ENCODE measurements at regions not wholly inside any gene's neighbourhood (a gene's known extent, or its start where the extent isn't known, plus 50 kb on each side); places are given as distances from the start of the nearest gene placed in this dataset.
"Not testable (repeated sequence)": the region's sequence is repeated elsewhere in the genome, so short reads cannot be mapped to it uniquely, and the experiment has no call there.

- Histone ChIP-seq H3K9me2 (ENCODE audit: insufficient read depth, low read length) (no peaks in the 10 kb centered on the region), H3K27me3 (ENCODE audit: insufficient read depth, low read depth, low read length) (no peaks in the 10 kb centered on the region), H3K9ac (ENCODE audit: low read length) (no peak overlapping the region), H3K9me3 (ENCODE audit: low read length) (no peaks in the 10 kb centered on the region), H3K4me3 (ENCODE audit: low read length) (no peak overlapping the region), H3K4me2 (ENCODE audit: low read length) (no peak overlapping the region), H3K27ac (ENCODE audit: low read length) (no peak overlapping the region), H2AFZ (ENCODE audit: low read depth, low read length) (no peak overlapping the region), H3F3A (ENCODE audit: insufficient read depth, low read length, poor library complexity, severe bottlenecking) (no peaks in the 10 kb centered on the region), H3K36me3 (ENCODE audit: insufficient read depth, low read length) (no peaks in the 10 kb centered on the region), H4K20me1 (ENCODE audit: insufficient read depth) (no peaks in the 10 kb centered on the region), H3K79me2 (replicated peaks; ENCODE audit: insufficient read depth, low read length) (no peaks in the 10 kb centered on the region)
- TF ChIP-seq EZH2 (IDR thresholded peaks at IDR 0.05; ENCODE audit: borderline replicate concordance, insufficient read depth, low read length, poor library complexity, severe bottlenecking) (no peak), MXI1 (conservative IDR thresholded peaks at IDR 0.05; ENCODE audit: poor library complexity, severe bottlenecking) (no peak), TAF1 (IDR thresholded peaks at IDR 0.05; ENCODE audit: low read depth) (no peak), CTCF (IDR thresholded peaks at IDR 0.05; ENCODE audit: poor library complexity, severe bottlenecking) (no peak), SMC3 (conservative IDR thresholded peaks at IDR 0.05; ENCODE audit: poor library complexity) (no peak), REST (IDR thresholded peaks at IDR 0.05; ENCODE audit: borderline replicate concordance) (no peak)
Measured at GRCh38 chr11:105357146-105357545, 217.6 kb upstream of the CARD18 start.

GRCh38 chr11:105349867-105350266, 210.3 kb upstream of the CARD18 start:
- H3K27ac ChIP-seq (ENCODE audit: low read length); H3K27me3 ChIP-seq (ENCODE audit: insufficient read depth, low read depth, low read length); H3K9me2 ChIP-seq (ENCODE audit: insufficient read depth, low read length); H2AFZ ChIP-seq (ENCODE audit: low read depth, low read length); H3K9me3 ChIP-seq (ENCODE audit: low read length); H3K36me3 ChIP-seq (ENCODE audit: insufficient read depth, low read length); H4K20me1 ChIP-seq (ENCODE audit: insufficient read depth); H3K4me3 ChIP-seq (ENCODE audit: low read length); H3K79me2 ChIP-seq (replicated peaks; ENCODE audit: insufficient read depth, low read length); H3F3A ChIP-seq (ENCODE audit: insufficient read depth, low read length, poor library complexity, severe bottlenecking); H3K9ac ChIP-seq (ENCODE audit: low read length); H3K4me2 ChIP-seq (ENCODE audit: low read length): not testable (repeated sequence)

- no peak overlapping the region for H3K4me2 ChIP-seq (ENCODE audit: low read length)
- H3K9me3 ChIP-seq (ENCODE audit: low read length): no peaks in the 10 kb centered on the region
- no peak overlapping the region for H2AFZ ChIP-seq (ENCODE audit: low read depth, low read length)
- TF ChIP-seq REST (IDR thresholded peaks at IDR 0.05; ENCODE audit: borderline replicate concordance) (no peak), SMC3 (conservative IDR thresholded peaks at IDR 0.05; ENCODE audit: poor library complexity) (no peak), POLR2AphosphoS5 (IDR thresholded peaks at IDR 0.05) (no peak)
- no peaks in the 10 kb centered on the region for H3F3A ChIP-seq (ENCODE audit: insufficient read depth, low read length, poor library complexity, severe bottlenecking)
- H3K79me2 ChIP-seq (replicated peaks; ENCODE audit: insufficient read depth, low read length): no peaks in the 10 kb centered on the region
- no peaks in the 10 kb centered on the region for H3K36me3 ChIP-seq (ENCODE audit: insufficient read depth, low read length)
- no peak overlapping the region for H3K4me3 ChIP-seq (ENCODE audit: low read length)
- H3K27me3 ChIP-seq (ENCODE audit: insufficient read depth, low read depth, low read length): no peaks in the 10 kb centered on the region
- no peak overlapping the region for H3K9ac ChIP-seq (ENCODE audit: low read length)
- H4K20me1 ChIP-seq (ENCODE audit: insufficient read depth): no peaks in the 10 kb centered on the region
- no peak overlapping the region for H3K27ac ChIP-seq (ENCODE audit: low read length)
- H3K9me2 ChIP-seq (ENCODE audit: insufficient read depth, low read length): no peaks in the 10 kb centered on the region
Measured at GRCh38 chr11:105344938-105345337, 205.4 kb upstream of the CARD18 start.
